IMR-90 (cell line): ENCODE measurements at regions not wholly inside any gene's neighbourhood (a gene's known extent, or its start where the extent isn't known, plus 50 kb on each side); places are given as distances from the start of the nearest gene placed in this dataset.

Source experiments
- ATAC-seq: fragments of 200-7000 bp; cut with Tn5 transposase; 2 replicates; pipeline ENCODE4 v1.9.1; 2020; ENCODE audit warnings: low read depth, mild to moderate bottlenecking, moderate library complexity
- BruUV-seq: library from RNA; stranded (reverse); fragments of 400-500 nt; replicated peaks from 2 replicates; lab custom pipeline; 2021; lab: Mats Ljungman, UMichigan
- CTCF ChIA-PET: fragments of 300-600 bp; formaldehyde crosslinking; extraction: SDS; loops from one replicate; lab custom pipeline; 2021; ENCODE audit warnings: antibody characterized with exemption; lab: Yijun Ruan, JAX
- POLR2A ChIA-PET: fragments of 300-600 bp; sonication (Branson Sonifier 250); formaldehyde crosslinking; loops from one replicate; lab custom pipeline; 2022; ENCODE audit warnings: antibody characterized with exemption; ENCODE audit not compliant: unreplicated experiment; lab: Charles Lee
- DNase-seq: peaks from one replicate; pipeline ENCODE4 v3.0.0; 2013
- H2AFZ ChIP-seq: replicated peaks from 2 replicates; pipeline ENCODE3; 2013; ENCODE audit warnings: low read length, mild to moderate bottlenecking; ENCODE audit not compliant: poor library complexity
- H2AK5ac ChIP-seq: 2 replicates; pipeline ENCODE4 v1.6.1; 2013; ENCODE audit warnings: low read depth, low read length, inconsistent platforms
- H2AK9ac ChIP-seq: replicated peaks from 2 replicates; pipeline ENCODE3; 2013; ENCODE audit warnings: mild to moderate bottlenecking, low read depth, low read length, moderate library complexity; ENCODE audit not compliant: poor library complexity
- H2BK120ac ChIP-seq: 2 replicates; pipeline ENCODE4 v1.6.1; 2013; ENCODE audit warnings: low read depth, low read length, inconsistent platforms
- H2BK15ac ChIP-seq: 3 replicates; pipeline ENCODE4 v1.6.1; 2013; ENCODE audit warnings: low read depth, low read length, inconsistent platforms
- H2BK20ac ChIP-seq: 2 replicates; pipeline ENCODE4 v1.6.1; 2013; ENCODE audit warnings: low read depth, mild to moderate bottlenecking, inconsistent platforms, low read length, moderate library complexity
- H2BK5ac ChIP-seq: 2 replicates; pipeline ENCODE4 v1.6.1; 2013; ENCODE audit warnings: mild to moderate bottlenecking, low read depth, low read length, inconsistent platforms; ENCODE audit not compliant: poor library complexity, severe bottlenecking
- H3K14ac ChIP-seq: replicated peaks from 2 replicates; pipeline ENCODE4 v1.6.1; 2013; ENCODE audit warnings: low read depth, low read length, inconsistent platforms
- H3K18ac ChIP-seq: 2 replicates; pipeline ENCODE4 v1.6.1; 2013; ENCODE audit warnings: low read depth, low read length, control low read depth
- H3K23ac ChIP-seq: 2 replicates; pipeline ENCODE4 v1.6.1; 2013; ENCODE audit warnings: low read depth, low read length, inconsistent platforms
- H3K27ac ChIP-seq: 2 replicates; pipeline ENCODE4 v1.5.1; 2013; ENCODE audit warnings: mild to moderate bottlenecking, control low read depth, low read length; ENCODE audit not compliant: insufficient read depth
- H3K27me3 ChIP-seq: 2 replicates; pipeline ENCODE4 v1.6.1; 2013; ENCODE audit warnings: low read length; ENCODE audit not compliant: control insufficient read depth, insufficient read depth
- H3K36me3 ChIP-seq: 2 replicates; pipeline ENCODE4 v1.6.1; 2013; ENCODE audit warnings: low read length, mixed read lengths; ENCODE audit not compliant: control insufficient read depth, insufficient read depth
- H3K4ac ChIP-seq: 2 replicates; pipeline ENCODE4 v1.6.1; 2013; ENCODE audit warnings: low read depth, low read length, inconsistent platforms
- H3K4me1 ChIP-seq: 2 replicates; pipeline ENCODE4 v1.6.1; 2013; ENCODE audit warnings: low read length, mixed read lengths; ENCODE audit not compliant: control insufficient read depth, insufficient read depth
- H3K4me2 ChIP-seq: 2 replicates; pipeline ENCODE4 v1.6.1; 2013; ENCODE audit warnings: low read depth, mild to moderate bottlenecking, control low read depth, low read length, moderate library complexity
- H3K4me3 ChIP-seq: 2 replicates; pipeline ENCODE4 v1.5.1; 2013; ENCODE audit warnings: low read depth, mild to moderate bottlenecking, control low read depth, low read length, moderate library complexity; ENCODE audit not compliant: insufficient read depth
- H3K56ac ChIP-seq: 2 replicates; pipeline ENCODE4 v1.6.1; 2013; ENCODE audit warnings: low read length, inconsistent platforms; ENCODE audit not compliant: insufficient read depth; ENCODE audit errors: extremely low read depth
- H3K79me1 ChIP-seq, 2 experiments: 2 replicates each; pipeline ENCODE4 v1.6.1; 2013; ENCODE audit warnings: low read length in 2 of 2, inconsistent platforms in 1 of 2, low read depth in 1 of 2
- H3K9ac ChIP-seq: 2 replicates; pipeline ENCODE4 v1.6.1; 2013; ENCODE audit warnings: low read depth, low read length, control low read depth
- H3K9me1 ChIP-seq: 2 replicates; pipeline ENCODE4 v1.6.1; 2013; ENCODE audit warnings: low read length, inconsistent platforms; ENCODE audit not compliant: insufficient read depth
- H3K9me3 ChIP-seq: 2 replicates; pipeline ENCODE4 v1.6.1; 2013; ENCODE audit warnings: low read length; ENCODE audit not compliant: control insufficient read depth, insufficient read depth
- H4K20me1 ChIP-seq: 2 replicates; pipeline ENCODE4 v1.6.1; 2013; ENCODE audit warnings: low read length, inconsistent platforms; ENCODE audit not compliant: insufficient read depth
- H4K5ac ChIP-seq: 2 replicates; pipeline ENCODE4 v1.6.1; 2013; ENCODE audit warnings: mild to moderate bottlenecking, low read depth, low read length, control low read depth
- H4K8ac ChIP-seq, 2 experiments: 2 replicates each; pipeline ENCODE4 v1.6.1; 2013; ENCODE audit warnings: low read depth in 2 of 2, low read length in 2 of 2, control low read depth in 1 of 2, inconsistent platforms in 1 of 2
- H4K91ac ChIP-seq: 2 replicates; pipeline ENCODE4 v1.6.1; 2013; ENCODE audit warnings: low read depth, low read length, inconsistent platforms; ENCODE audit not compliant: insufficient read depth
- BHLHE40 ChIP-seq: fragments of 150-350 bp; IDR thresholded peaks from 2 replicates; pipeline ENCODE4 v1.6.1; 2016; ENCODE audit warnings: mild to moderate bottlenecking, low read depth, low read length
- CEBPB ChIP-seq: IDR thresholded peaks from 2 replicates; pipeline ENCODE4 v1.6.1; 2012; ENCODE audit warnings: low read depth, low read length, improper control_type of control experiment
- CHD1 ChIP-seq: IDR thresholded peaks from 2 replicates; pipeline ENCODE4 v1.6.1; 2012; ENCODE audit warnings: low read depth, low read length, improper control_type of control experiment
- FOS ChIP-seq: fragments of 150-350 bp; IDR thresholded peaks from 2 replicates; pipeline ENCODE4 v1.6.1; 2016; ENCODE audit warnings: low read depth, low read length
- MAFK ChIP-seq: IDR thresholded peaks from 2 replicates; pipeline ENCODE4 v1.6.1; 2012; ENCODE audit warnings: low read depth, low read length, improper control_type of control experiment
- MAZ ChIP-seq: IDR thresholded peaks from 2 replicates; pipeline ENCODE4 v1.6.1; 2012; ENCODE audit warnings: low read depth, mild to moderate bottlenecking, low read length, improper control_type of control experiment, moderate library complexity, borderline replicate concordance
- MXI1 ChIP-seq: IDR thresholded peaks from 2 replicates; pipeline ENCODE4 v1.6.1; 2012; ENCODE audit warnings: low read depth, mild to moderate bottlenecking, low read length, moderate library complexity, borderline replicate concordance
- NFE2L2 ChIP-seq: fragments of 150-350 bp; IDR thresholded peaks from 2 replicates; pipeline ENCODE4 v1.6.1; 2016; ENCODE audit warnings: low read depth, mild to moderate bottlenecking, low read length
- POLR2A ChIP-seq: IDR thresholded peaks from 2 replicates; pipeline ENCODE4 v1.6.1; 2012; ENCODE audit warnings: mild to moderate bottlenecking, low read depth, low read length
- RAD21 ChIP-seq: IDR thresholded peaks from 2 replicates; pipeline ENCODE4 v1.6.1; 2012; ENCODE audit warnings: low read length, improper control_type of control experiment
- RCOR1 ChIP-seq: IDR thresholded peaks from 2 replicates; pipeline ENCODE4 v1.6.1; 2012; ENCODE audit warnings: mild to moderate bottlenecking, low read length, improper control_type of control experiment; ENCODE audit not compliant: insufficient replicate concordance
- RFX5 ChIP-seq: IDR thresholded peaks from 2 replicates; pipeline ENCODE4 v1.8.0; 2012; ENCODE audit warnings: low read depth, mild to moderate bottlenecking, low read length, moderate library complexity
- SMC3 ChIP-seq: fragments of 150-350 bp; IDR thresholded peaks from 2 replicates; pipeline ENCODE4 v1.6.1; 2016; ENCODE audit warnings: low read depth, mild to moderate bottlenecking, antibody characterized with exemption, low read length, moderate library complexity
- dilution Hi-C: fragments of 300-500 bp; cut with HindIII; formaldehyde crosslinking; loops from one replicate; pipeline ENCODE4 v1.14.3; 2018; ENCODE audit warnings: low sequenced_read_pairs; ENCODE audit not compliant: unreplicated experiment
- in situ Hi-C: fragments of 300-500 bp; cut with MboI; formaldehyde crosslinking; loops from 3 replicates; pipeline ENCODE4 v1.14.3; 2019; ENCODE audit warnings: low sequenced_read_pairs, inconsistent platforms, mixed read lengths
- intact Hi-C: fragments of 100-400 bp; cut with micrococcal nuclease; formaldehyde crosslinking; loops from 2 replicates; pipeline ENCODE4 v1.10.0; 2022
- TF ChIP-seq, protein P1 (sequence below): fragments of 150-350 bp; IDR thresholded peaks from 2 replicates; pipeline ENCODE4 v1.6.1; 2016; ENCODE audit warnings: low read depth, mild to moderate bottlenecking, low read length, moderate library complexity, borderline replicate concordance
- TF ChIP-seq, protein P2 (sequence below): fragments of 150-350 bp; IDR thresholded peaks from 2 replicates; pipeline ENCODE4 v1.6.1; 2017; ENCODE audit warnings: mild to moderate bottlenecking, antibody characterized with exemption, low read length, low read depth

DNA sequence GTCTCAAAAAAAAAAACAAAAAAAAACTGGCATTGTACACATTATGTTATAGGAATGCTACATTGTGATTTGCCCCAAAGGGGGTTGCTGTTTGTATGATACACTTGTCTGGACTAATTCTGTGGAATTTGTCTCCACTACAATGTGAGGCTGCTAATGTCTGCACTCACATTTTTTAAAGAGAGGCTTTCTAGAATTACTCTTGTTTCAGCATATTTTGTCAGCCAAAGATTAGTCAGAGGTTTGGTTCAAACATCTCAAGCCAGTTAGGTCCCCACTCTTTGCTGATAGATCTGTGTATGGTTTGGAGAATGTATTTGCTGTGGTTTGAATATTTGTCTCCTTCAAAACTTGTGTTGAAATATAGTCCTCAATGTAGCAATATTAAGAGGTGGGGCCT, 59.3 kb upstream of the ZNF169 start:
- Histone ChIP-seq H3K27me3 (no peaks in the 10 kb centered on the region), H4K20me1 (peaks cover 14% of the 10 kb centered on the region; the same call in 1 of the 2 replicates), H2BK20ac (no peak overlapping the region), H3K23ac (no peak overlapping the region), H2AK5ac (no peak overlapping the region), H3K14ac (no peak overlapping the region), H3K9me1 (no peaks in the 10 kb centered on the region), H3K79me1 (peaks cover 3 to 17% of the 10 kb centered on the region in 2 experiments), H4K5ac (no peak overlapping the region), H3K9me3 (peaks cover 7% of the 10 kb centered on the region), H2AK9ac (no peak overlapping the region), H4K8ac (no peak overlapping the region), H3K4me3 (no peak overlapping the region), H2BK120ac (no peak overlapping the region), H3K4me1 (no peaks in the 10 kb centered on the region), H4K91ac (no peak overlapping the region), H3K9ac (no peak overlapping the region), H2BK5ac (no peak overlapping the region), H3K56ac (no peak overlapping the region), H3K18ac (no peak overlapping the region), H3K27ac (no peak overlapping the region), H3K36me3 (peaks cover 9% of the 10 kb centered on the region; the same call in 1 of the 2 replicates), H2BK15ac (no peak overlapping the region), H3K4me2 (no peak overlapping the region), H2AFZ (no peak overlapping the region), H3K4ac (no peak overlapping the region)
- in situ Hi-C loops (loop anchor here (25.0 kb wide), 1 partner anchor 512 kb away; no protein-coding TSS in a partner anchor), intact Hi-C loops (no loop called here), dilution Hi-C loops (no loop called here)
- ATAC-seq: peak; percentile 35; the same call in 1 of the 2 replicates
- TF ChIP-seq RFX5 (no peak), POLR2A (no peak), NFE2L2 (no peak), MAFK (no peak), SMC3 (no peak), MAZ (no peak), CEBPB (no peak), RCOR1 (no peak), MXI1 (no peak), CHD1 (no peak), RAD21 (no peak), BHLHE40 (no peak), FOS (no peak)
- TF ChIP-seq, protein P1, sequence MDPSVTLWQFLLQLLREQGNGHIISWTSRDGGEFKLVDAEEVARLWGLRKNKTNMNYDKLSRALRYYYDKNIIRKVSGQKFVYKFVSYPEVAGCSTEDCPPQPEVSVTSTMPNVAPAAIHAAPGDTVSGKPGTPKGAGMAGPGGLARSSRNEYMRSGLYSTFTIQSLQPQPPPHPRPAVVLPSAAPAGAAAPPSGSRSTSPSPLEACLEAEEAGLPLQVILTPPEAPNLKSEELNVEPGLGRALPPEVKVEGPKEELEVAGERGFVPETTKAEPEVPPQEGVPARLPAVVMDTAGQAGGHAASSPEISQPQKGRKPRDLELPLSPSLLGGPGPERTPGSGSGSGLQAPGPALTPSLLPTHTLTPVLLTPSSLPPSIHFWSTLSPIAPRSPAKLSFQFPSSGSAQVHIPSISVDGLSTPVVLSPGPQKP: no peak
- TF ChIP-seq, protein P2, sequence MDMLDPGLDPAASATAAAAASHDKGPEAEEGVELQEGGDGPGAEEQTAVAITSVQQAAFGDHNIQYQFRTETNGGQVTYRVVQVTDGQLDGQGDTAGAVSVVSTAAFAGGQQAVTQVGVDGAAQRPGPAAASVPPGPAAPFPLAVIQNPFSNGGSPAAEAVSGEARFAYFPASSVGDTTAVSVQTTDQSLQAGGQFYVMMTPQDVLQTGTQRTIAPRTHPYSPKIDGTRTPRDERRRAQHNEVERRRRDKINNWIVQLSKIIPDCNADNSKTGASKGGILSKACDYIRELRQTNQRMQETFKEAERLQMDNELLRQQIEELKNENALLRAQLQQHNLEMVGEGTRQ: no peak
- no peak for DNase-seq
- CTCF ChIA-PET: no interaction called here
- BruUV-seq: no TSS peak
- POLR2A ChIA-PET: no interaction called here
